OCI-LY1 (cell line): ENCODE measurements at regions not wholly inside any gene's neighbourhood (a gene's known extent, or its start where the extent isn't known, plus 50 kb on each side); places are given as distances from the start of the nearest gene placed in this dataset.

Source experiments
- H2AFZ ChIP-seq: fragments of 200-600 bp; sonication (generic), shearing (Covaris generic); 2 replicates; pipeline ENCODE4 v1.6.0; 2014; ENCODE audit warnings: antibody characterized with exemption, mild to moderate bottlenecking, low read length
- H3F3A ChIP-seq: fragments of 200-600 bp; sonication (generic), shearing (Covaris generic); 2 replicates; pipeline ENCODE4 v1.6.0; 2014; ENCODE audit warnings: mild to moderate bottlenecking, antibody characterized with exemption, low read length, moderate library complexity; ENCODE audit not compliant: insufficient read depth
- H3K27ac ChIP-seq: fragments of 200-600 bp; sonication (generic); 2 replicates; pipeline ENCODE4 v1.5.1; 2014; ENCODE audit warnings: low read length, mixed run types, mild to moderate bottlenecking, low read depth; ENCODE audit not compliant: poor library complexity, severe bottlenecking
- H3K27me3 ChIP-seq: fragments of 200-600 bp; sonication (generic); 2 replicates; pipeline ENCODE4 v1.6.0; 2014; ENCODE audit warnings: antibody characterized with exemption, mild to moderate bottlenecking, low read length, moderate library complexity; ENCODE audit not compliant: insufficient read depth
- H3K36me3 ChIP-seq: fragments of 200-600 bp; sonication (generic); 2 replicates; pipeline ENCODE4 v1.6.1; 2014; ENCODE audit warnings: mild to moderate bottlenecking, antibody characterized with exemption, low read length, moderate library complexity, mixed read lengths; ENCODE audit not compliant: insufficient read depth
- H3K4me1 ChIP-seq: fragments of 200-600 bp; sonication (generic); 2 replicates; pipeline ENCODE4 v1.5.1; 2014; ENCODE audit warnings: mild to moderate bottlenecking, low read length, moderate library complexity; ENCODE audit not compliant: insufficient read depth, severe bottlenecking
- H3K4me2 ChIP-seq: fragments of 200-600 bp; sonication (generic), shearing (Covaris generic); 2 replicates; pipeline ENCODE4 v1.6.1; 2014; ENCODE audit warnings: low read length
- H3K4me3 ChIP-seq: fragments of 200-600 bp; sonication (generic); 2 replicates; pipeline ENCODE4 v1.5.1; 2014; ENCODE audit warnings: low read length, low read depth, mild to moderate bottlenecking, mixed read lengths; ENCODE audit not compliant: poor library complexity, severe bottlenecking
- H3K79me2 ChIP-seq: fragments of 200-600 bp; shearing (Covaris generic); 2 replicates; pipeline ENCODE4 v1.6.1; 2016; ENCODE audit warnings: mixed run types, low read length, mixed read lengths; ENCODE audit not compliant: insufficient read depth
- H3K9ac ChIP-seq: fragments of 200-600 bp; sonication (generic), shearing (Covaris generic); 2 replicates; pipeline ENCODE4 v1.6.1; 2014; ENCODE audit warnings: mild to moderate bottlenecking, low read length, mixed read lengths
- H3K9me2 ChIP-seq: fragments of 200-600 bp; sonication (generic), shearing (Covaris generic); 2 replicates; pipeline ENCODE4 v1.6.1; 2014; ENCODE audit warnings: low read depth, mild to moderate bottlenecking, low read length, mixed read lengths
- H3K9me3 ChIP-seq: fragments of 200-600 bp; shearing (Covaris generic); 2 replicates; pipeline ENCODE4 v1.6.1; 2014; ENCODE audit warnings: low read length, mixed read lengths
- H4K20me1 ChIP-seq: fragments of 200-600 bp; sonication (generic), shearing (Covaris generic); 2 replicates; pipeline ENCODE4 v1.6.0; 2016; ENCODE audit warnings: mild to moderate bottlenecking, low read length; ENCODE audit not compliant: insufficient read depth
- EZH2 ChIP-seq: fragments of 200-600 bp; sonication (generic), shearing (Covaris generic); IDR thresholded peaks from 2 replicates; pipeline ENCODE4 v1.8.0; 2017; ENCODE audit warnings: borderline replicate concordance, mixed run types, mild to moderate bottlenecking, antibody characterized with exemption, low read length, moderate library complexity, mixed read lengths
- TF ChIP-seq, protein P1 (sequence below): fragments of 200-600 bp; sonication (generic), shearing (Covaris generic); IDR thresholded peaks from 2 replicates; pipeline ENCODE4 v1.5.1; 2017; ENCODE audit warnings: mild to moderate bottlenecking, antibody characterized with exemption, low read length, moderate library complexity, mixed read lengths

DNA sequence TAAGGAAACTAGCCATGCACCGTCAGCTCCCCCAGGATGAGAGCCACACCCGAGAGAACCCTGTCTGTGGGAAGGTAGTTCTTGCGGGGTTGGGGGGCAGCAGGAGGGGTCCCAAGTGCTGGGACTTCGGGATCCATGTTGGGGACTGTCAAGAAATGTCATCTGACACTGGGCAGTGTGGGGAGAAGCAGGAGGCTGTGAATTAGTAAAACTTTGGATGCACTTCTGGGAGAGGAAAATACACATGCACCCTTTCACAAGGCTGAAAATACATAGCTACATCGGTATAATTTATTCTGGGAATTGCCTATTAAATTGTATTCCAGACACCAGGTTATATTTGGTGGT is 109.6 kb upstream of the RPS23 start:
- H3K4me1 ChIP-seq, result no peaks in the 10 kb centered on the region
- no peaks in the 10 kb centered on the region for H3K36me3 ChIP-seq
- no peak for TF ChIP-seq EZH2
- TF ChIP-seq, protein P1, sequence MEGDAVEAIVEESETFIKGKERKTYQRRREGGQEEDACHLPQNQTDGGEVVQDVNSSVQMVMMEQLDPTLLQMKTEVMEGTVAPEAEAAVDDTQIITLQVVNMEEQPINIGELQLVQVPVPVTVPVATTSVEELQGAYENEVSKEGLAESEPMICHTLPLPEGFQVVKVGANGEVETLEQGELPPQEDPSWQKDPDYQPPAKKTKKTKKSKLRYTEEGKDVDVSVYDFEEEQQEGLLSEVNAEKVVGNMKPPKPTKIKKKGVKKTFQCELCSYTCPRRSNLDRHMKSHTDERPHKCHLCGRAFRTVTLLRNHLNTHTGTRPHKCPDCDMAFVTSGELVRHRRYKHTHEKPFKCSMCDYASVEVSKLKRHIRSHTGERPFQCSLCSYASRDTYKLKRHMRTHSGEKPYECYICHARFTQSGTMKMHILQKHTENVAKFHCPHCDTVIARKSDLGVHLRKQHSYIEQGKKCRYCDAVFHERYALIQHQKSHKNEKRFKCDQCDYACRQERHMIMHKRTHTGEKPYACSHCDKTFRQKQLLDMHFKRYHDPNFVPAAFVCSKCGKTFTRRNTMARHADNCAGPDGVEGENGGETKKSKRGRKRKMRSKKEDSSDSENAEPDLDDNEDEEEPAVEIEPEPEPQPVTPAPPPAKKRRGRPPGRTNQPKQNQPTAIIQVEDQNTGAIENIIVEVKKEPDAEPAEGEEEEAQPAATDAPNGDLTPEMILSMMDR, result no peak
- H2AFZ ChIP-seq, result no peak overlapping the region
- H3K4me3 ChIP-seq, result no peak overlapping the region
- no peaks in the 10 kb centered on the region for H4K20me1 ChIP-seq
- no peaks in the 10 kb centered on the region for H3K27me3 ChIP-seq
- H3K79me2 ChIP-seq, result no peaks in the 10 kb centered on the region
- H3F3A ChIP-seq, result no peaks in the 10 kb centered on the region
- H3K4me2 ChIP-seq, result no peak overlapping the region
- no peaks in the 10 kb centered on the region for H3K9me3 ChIP-seq
- no peak overlapping the region for H3K9ac ChIP-seq
- H3K9me2 ChIP-seq, result no peaks in the 10 kb centered on the region
- no peak overlapping the region for H3K27ac ChIP-seq

DNA sequence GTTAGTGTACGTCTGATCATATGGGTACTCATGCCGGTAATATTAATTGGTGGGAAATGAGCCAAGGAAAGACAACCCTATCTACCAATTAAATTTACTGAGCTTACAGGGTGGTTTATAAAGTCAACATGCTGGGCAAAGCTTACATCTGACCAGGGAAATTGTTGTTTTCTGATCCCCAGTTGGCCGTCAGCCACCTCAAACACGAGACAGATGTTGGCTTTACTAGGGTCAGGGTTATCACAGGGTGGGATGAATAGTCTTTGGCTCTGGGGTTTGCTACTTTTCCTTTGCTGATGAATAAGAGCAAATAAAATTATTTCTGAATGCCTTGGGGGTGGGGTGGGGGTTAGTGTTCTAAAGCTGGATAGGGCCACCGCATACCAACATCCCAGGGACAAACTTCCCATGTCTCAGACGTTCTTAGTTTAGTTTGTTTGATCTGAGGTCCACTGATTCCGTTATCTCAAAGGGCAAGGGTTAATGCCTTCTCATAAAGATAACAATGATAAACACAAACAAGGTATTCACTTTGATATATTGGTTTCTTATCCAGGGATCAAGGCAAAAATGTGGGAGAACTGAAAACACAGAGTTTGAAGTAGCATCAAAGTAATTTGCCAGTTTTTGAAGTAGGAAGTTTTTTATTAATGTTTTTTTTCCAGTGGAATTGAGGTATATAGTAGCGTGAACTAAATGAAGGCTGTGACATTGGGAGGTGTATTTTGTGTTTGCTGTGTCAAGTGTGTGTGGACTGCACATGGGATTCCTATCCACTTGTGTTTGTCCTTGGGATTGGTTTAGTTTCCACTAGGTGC is 109.1 kb upstream of the RPS23 start:
- Histone ChIP-seq H3F3A (no peaks in the 10 kb centered on the region), H3K36me3 (no peaks in the 10 kb centered on the region), H3K79me2 (no peaks in the 10 kb centered on the region), H3K9me3 (no peaks in the 10 kb centered on the region), H3K9me2 (no peaks in the 10 kb centered on the region), H3K27me3 (no peaks in the 10 kb centered on the region), H3K27ac (no peak overlapping the region), H3K4me1 (no peaks in the 10 kb centered on the region), H3K4me3 (no peak overlapping the region), H3K4me2 (no peak overlapping the region), H3K9ac (no peak overlapping the region), H2AFZ (no peak overlapping the region), H4K20me1 (no peaks in the 10 kb centered on the region)
- no peak for TF ChIP-seq EZH2
- TF ChIP-seq, protein P1, result no peak

DNA sequence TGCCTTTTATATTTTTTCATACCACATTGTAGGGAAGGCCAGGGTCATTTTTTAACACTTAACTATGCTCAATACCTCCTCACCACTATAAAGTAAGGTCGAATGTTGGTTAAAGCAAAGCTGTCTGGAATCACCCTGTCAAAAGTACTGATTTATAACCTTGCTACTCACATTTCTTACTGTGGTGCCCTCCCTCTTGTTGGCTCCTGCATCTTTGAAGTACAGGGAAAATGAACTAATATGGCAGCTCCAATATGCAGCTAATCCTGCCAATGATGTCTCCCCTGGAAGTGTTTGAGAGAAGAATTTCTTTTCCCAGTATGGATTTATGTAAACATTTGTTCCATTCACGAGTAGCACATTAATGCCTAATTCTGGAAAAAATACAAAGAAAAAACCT is 108.4 kb upstream of the RPS23 start:
- no peak for TF ChIP-seq EZH2
- TF ChIP-seq, protein P1, result no peak
- H3K9ac ChIP-seq, result no peak overlapping the region
- H3K4me2 ChIP-seq, result no peak overlapping the region

More for the DNA sequence above, 108.4 kb upstream of the RPS23 start:
- Histone ChIP-seq H3K27ac (no peak overlapping the region), H3K27me3 (no peaks in the 10 kb centered on the region), H2AFZ (no peak overlapping the region), H3K4me3 (no peak overlapping the region), H3K9me2 (no peaks in the 10 kb centered on the region), H3K9me3 (no peaks in the 10 kb centered on the region), H4K20me1 (no peaks in the 10 kb centered on the region), H3K79me2 (no peaks in the 10 kb centered on the region), H3K4me1 (no peaks in the 10 kb centered on the region), H3F3A (no peaks in the 10 kb centered on the region), H3K36me3 (no peaks in the 10 kb centered on the region)
